Central memory CD8-positive, alpha-beta T cell (primary cell): ENCODE measurements at regions not wholly inside any gene's neighbourhood (a gene's known extent, or its start where the extent isn't known, plus 50 kb on each side); places are given as distances from the start of the nearest gene placed in this dataset.
"Not testable (repeated sequence)": the region's sequence is repeated elsewhere in the genome, so short reads cannot be mapped to it uniquely, and the experiment has no call there.

Experiments
- ATAC-seq: fragments of 150-1000 bp; cut with Tn5 transposase; replicated peaks from 2 replicates; pipeline ENCODE4 v1.10.0; 2022; ENCODE audit warnings: mild to moderate bottlenecking, moderate FRiP score, moderate number of reproducible peaks; ENCODE audit not compliant: poor library complexity, severe bottlenecking; ENCODE audit errors: extremely low read depth
- DNase-seq, 2 donors: peaks; one replicate each; pipeline ENCODE4 v3.0.0; 2021; ENCODE audit warnings: low spot score in 2 of 2
- H3K27ac Mint-ChIP-seq: one replicate; pipeline ENCODE4 v1.8.0; 2022; ENCODE audit warnings: low read depth, mild to moderate bottlenecking, moderate library complexity, mixed read lengths
- H3K27me3 Mint-ChIP-seq: one replicate; pipeline ENCODE4 v1.8.0; 2022; ENCODE audit warnings: mixed read lengths
- H3K36me3 Mint-ChIP-seq: one replicate; pipeline ENCODE4 v1.8.0; 2022; ENCODE audit warnings: mild to moderate bottlenecking, moderate library complexity, mixed read lengths; ENCODE audit not compliant: insufficient read depth
- H3K4me1 Mint-ChIP-seq: one replicate; pipeline ENCODE4 v1.8.0; 2022; ENCODE audit warnings: mixed read lengths
- H3K4me3 Mint-ChIP-seq: one replicate; pipeline ENCODE4 v1.8.0; 2022; ENCODE audit warnings: mild to moderate bottlenecking, moderate library complexity, mixed read lengths
- H3K9me3 Mint-ChIP-seq: one replicate; pipeline ENCODE4 v1.8.0; 2022; ENCODE audit warnings: mixed read lengths

GRCh38 chr13:90632184-90632583, 715.3 kb upstream of the MIR17HG start:
- ATAC-seq (no peak), DNase-seq (no peak)
- Mint-ChIP-seq H3K4me1 (no peaks in the 10 kb centered on the region), H3K4me3 (no peak overlapping the region), H3K27ac (no peak overlapping the region), H3K27me3 (no peaks in the 10 kb centered on the region), H3K9me3 (peaks cover 5% of the 10 kb centered on the region), H3K36me3 (no peaks in the 10 kb centered on the region)

GRCh38 chr13:90633849-90634248, 713.6 kb upstream of the MIR17HG start:
- ATAC-seq (no peak), DNase-seq (no peak)
- no peaks in the 10 kb centered on the region for H3K27me3 Mint-ChIP-seq
- peaks cover 5% of the 10 kb centered on the region for H3K9me3 Mint-ChIP-seq
- no peak overlapping the region for H3K4me3 Mint-ChIP-seq
- H3K36me3 Mint-ChIP-seq: peaks cover 2% of the 10 kb centered on the region
- H3K4me1 Mint-ChIP-seq: no peaks in the 10 kb centered on the region
- no peak overlapping the region for H3K27ac Mint-ChIP-seq

GRCh38 chr13:90640976-90641375, 706.5 kb upstream of the MIR17HG start:
- Mint-ChIP-seq H3K27ac (no peak overlapping the region), H3K4me1 (no peaks in the 10 kb centered on the region), H3K27me3 (no peaks in the 10 kb centered on the region), H3K9me3 (peaks cover 28% of the 10 kb centered on the region), H3K4me3 (no peak overlapping the region), H3K36me3 (peaks cover 2% of the 10 kb centered on the region)
- DNase-seq (no peak), ATAC-seq (no peak)

DNA sequence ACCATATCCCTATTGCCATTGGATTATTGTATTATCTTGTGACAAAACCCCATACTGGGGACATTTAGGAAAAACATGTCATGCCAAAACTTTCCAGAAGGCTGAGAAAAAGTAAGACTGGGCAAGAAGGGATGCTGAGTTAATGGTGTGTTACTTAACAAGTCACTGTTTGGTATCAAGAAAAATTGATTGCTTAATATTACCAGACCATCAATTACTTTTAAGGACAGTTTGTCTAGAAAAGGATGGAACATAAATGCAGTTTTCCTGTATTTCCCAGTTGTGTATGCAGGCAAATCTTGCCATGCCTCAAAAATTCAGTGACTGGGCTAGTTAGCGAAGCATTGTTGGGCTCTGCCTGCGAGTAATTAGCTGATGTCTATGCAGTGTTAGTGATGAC, 705.6 kb upstream of the MIR17HG start:
- Mint-ChIP-seq H3K4me1 (no peaks in the 10 kb centered on the region), H3K9me3 (peaks cover 34% of the 10 kb centered on the region), H3K4me3 (no peak overlapping the region), H3K36me3 (peaks cover 2% of the 10 kb centered on the region), H3K27me3 (no peaks in the 10 kb centered on the region), H3K27ac (no peak overlapping the region)
- DNase-seq (no peak), ATAC-seq (no peak)

- DNase-seq: no peak
- no peak for ATAC-seq
- H3K4me3 Mint-ChIP-seq: no peak overlapping the region
- H3K4me1 Mint-ChIP-seq: no peaks in the 10 kb centered on the region
- peaks cover 37% of the 10 kb centered on the region for H3K9me3 Mint-ChIP-seq
- no peaks in the 10 kb centered on the region for H3K27me3 Mint-ChIP-seq
- H3K27ac Mint-ChIP-seq: no peak overlapping the region
- H3K36me3 Mint-ChIP-seq: no peaks in the 10 kb centered on the region
These were observed 701.9 kb upstream of the MIR17HG start for GRCh38 chr13:90645582-90645981.

DNA sequence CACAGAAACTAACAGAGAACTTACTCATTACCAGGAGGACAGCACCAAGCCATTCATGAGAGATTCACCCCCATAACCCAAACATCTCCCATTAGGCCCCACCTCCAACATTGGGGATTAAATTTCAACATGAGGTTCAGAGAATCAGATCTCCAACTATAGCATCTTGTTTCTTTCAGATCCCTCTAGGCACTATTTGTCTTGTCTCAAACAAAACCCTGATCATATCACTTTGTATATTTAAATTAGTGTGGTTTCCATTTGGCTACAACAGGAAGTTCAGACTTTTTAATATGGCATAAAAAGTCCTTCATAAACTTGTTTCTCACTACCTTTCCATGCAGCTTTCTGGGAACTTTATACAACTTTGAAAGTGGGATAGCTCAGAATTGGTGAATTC, 699.0 kb upstream of the MIR17HG start:
- Mint-ChIP-seq H3K36me3 (no peaks in the 10 kb centered on the region), H3K4me3 (no peak overlapping the region), H3K9me3 (peaks cover 44% of the 10 kb centered on the region), H3K27ac (no peak overlapping the region), H3K27me3 (no peaks in the 10 kb centered on the region), H3K4me1 (no peaks in the 10 kb centered on the region)
- DNase-seq: no peak
- ATAC-seq: no peak

- no peaks in the 10 kb centered on the region for H3K36me3 Mint-ChIP-seq
- ATAC-seq (no peak), DNase-seq (no peak)
- H3K4me3 Mint-ChIP-seq: no peak overlapping the region
- peaks cover 27% of the 10 kb centered on the region for H3K9me3 Mint-ChIP-seq
- no peaks in the 10 kb centered on the region for H3K27me3 Mint-ChIP-seq
- no peak overlapping the region for H3K27ac Mint-ChIP-seq
- H3K4me1 Mint-ChIP-seq: no peaks in the 10 kb centered on the region
These were observed 695.5 kb upstream of the MIR17HG start for GRCh38 chr13:90652036-90652435.

- DNase-seq (no peak), ATAC-seq (no peak)
- Mint-ChIP-seq H3K9me3 (peaks cover 17% of the 10 kb centered on the region), H3K27ac (no peak overlapping the region), H3K27me3 (no peaks in the 10 kb centered on the region), H3K4me1 (no peaks in the 10 kb centered on the region), H3K4me3 (no peak overlapping the region), H3K36me3 (no peaks in the 10 kb centered on the region)
These were observed 692.5 kb upstream of the MIR17HG start for GRCh38 chr13:90654970-90655369.

GRCh38 chr13:90664200-90664599, 683.3 kb upstream of the MIR17HG start:
- not testable (repeated sequence) for H3K4me3 Mint-ChIP-seq, DNase-seq, ATAC-seq, H3K4me1 Mint-ChIP-seq, H3K27ac Mint-ChIP-seq, H3K36me3 Mint-ChIP-seq, H3K27me3 Mint-ChIP-seq
- peaks cover 14% of the 10 kb centered on the region for H3K9me3 Mint-ChIP-seq

- Mint-ChIP-seq H3K4me1 (no peaks in the 10 kb centered on the region), H3K27ac (no peak overlapping the region), H3K27me3 (no peaks in the 10 kb centered on the region), H3K4me3 (no peak overlapping the region), H3K9me3 (peaks cover 12% of the 10 kb centered on the region), H3K36me3 (no peaks in the 10 kb centered on the region)
- ATAC-seq: no peak
- DNase-seq: no peak
These were observed 673.7 kb upstream of the MIR17HG start for GRCh38 chr13:90673746-90674145.

GRCh38 chr13:90675129-90675528, 672.4 kb upstream of the MIR17HG start:
- no peak for ATAC-seq
- H3K4me1 Mint-ChIP-seq: no peaks in the 10 kb centered on the region
- H3K9me3 Mint-ChIP-seq: peaks cover 22% of the 10 kb centered on the region
- no peaks in the 10 kb centered on the region for H3K36me3 Mint-ChIP-seq
- no peak for DNase-seq
- H3K27me3 Mint-ChIP-seq: no peaks in the 10 kb centered on the region
- H3K27ac Mint-ChIP-seq: no peak overlapping the region
- no peak overlapping the region for H3K4me3 Mint-ChIP-seq

- no peak overlapping the region for H3K27ac Mint-ChIP-seq
- no peaks in the 10 kb centered on the region for H3K4me1 Mint-ChIP-seq
- ATAC-seq: no peak
These were observed 666.7 kb upstream of the MIR17HG start for GRCh38 chr13:90680826-90681225.

GRCh38 chr13:90683711-90684131, 663.8 kb upstream of the MIR17HG start:
- ATAC-seq (no peak), DNase-seq (no peak)
- peaks cover 21% of the 10 kb centered on the region for H3K9me3 Mint-ChIP-seq
- H3K4me3 Mint-ChIP-seq: no peak overlapping the region
- no peak overlapping the region for H3K27ac Mint-ChIP-seq
- H3K4me1 Mint-ChIP-seq: no peaks in the 10 kb centered on the region
- H3K27me3 Mint-ChIP-seq: no peaks in the 10 kb centered on the region
- no peaks in the 10 kb centered on the region for H3K36me3 Mint-ChIP-seq

More at GRCh38 chr13:90680826-90681225, 666.7 kb upstream of the MIR17HG start:
- no peak overlapping the region for H3K4me3 Mint-ChIP-seq
- no peak for DNase-seq
- no peaks in the 10 kb centered on the region for H3K27me3 Mint-ChIP-seq
- H3K36me3 Mint-ChIP-seq: no peaks in the 10 kb centered on the region
- H3K9me3 Mint-ChIP-seq: peaks cover 26% of the 10 kb centered on the region

DNA sequence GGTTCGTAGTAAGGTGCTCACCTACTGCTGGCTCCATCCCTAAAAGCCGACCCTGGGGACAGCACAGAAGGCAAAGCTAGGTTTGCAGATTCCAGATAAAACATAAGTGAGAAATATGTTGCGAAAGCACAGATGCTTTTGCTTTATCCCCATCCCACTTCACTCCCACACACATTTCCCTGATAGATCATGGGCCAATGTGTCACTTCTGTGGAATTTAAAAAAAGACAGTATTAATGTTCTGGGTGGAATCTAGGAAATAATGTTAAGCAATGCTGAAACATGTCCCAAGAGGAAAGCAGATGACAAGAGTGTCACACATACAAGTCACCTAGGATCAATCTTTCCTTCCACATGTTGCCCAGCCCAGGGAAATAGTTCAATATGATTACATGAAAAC, 661.0 kb upstream of the MIR17HG start:
- no peak overlapping the region for H3K4me3 Mint-ChIP-seq
- H3K36me3 Mint-ChIP-seq: no peaks in the 10 kb centered on the region
- H3K9me3 Mint-ChIP-seq: peaks cover 11% of the 10 kb centered on the region
- no peak for DNase-seq
- H3K4me1 Mint-ChIP-seq: no peaks in the 10 kb centered on the region
- no peak for ATAC-seq
- no peaks in the 10 kb centered on the region for H3K27me3 Mint-ChIP-seq
- H3K27ac Mint-ChIP-seq: no peak overlapping the region
